ENCODE measurements at regions not wholly inside any gene's neighbourhood (a gene's known extent, or its start where the extent isn't known, plus 50 kb on each side); places are given as distances from the start of the nearest gene placed in this dataset.

GRCh38 chr5:133788121-133788520 lies 175.8 kb upstream of the FSTL4 start:
- TF ChIP-seq POLR2A (IDR thresholded peaks at IDR 0.05; ENCODE audit: low read depth) (no peak), CTCF (IDR thresholded peaks at IDR 0.05) (no peak), POLR2AphosphoS5 (IDR thresholded peaks at IDR 0.05) (no peak), EP300 (IDR thresholded peaks at IDR 0.05) (no peak)
